Mucosa of descending colon (tissue), 3 donors: ENCODE measurements at regions not wholly inside any gene's neighbourhood (a gene's known extent, or its start where the extent isn't known, plus 50 kb on each side); places are given as distances from the start of the nearest gene placed in this dataset.

Source experiments
- ATAC-seq: fragments of 200-7000 bp; cut with Tn5 transposase; one replicate; pipeline ENCODE4 v1.9.1; 2020; ENCODE audit warnings: mild to moderate bottlenecking, moderate library complexity
- DNase-seq, 3 donors: peaks; one replicate each; pipeline ENCODE4 v3.0.0-alpha.2; 2020
- H3K36me3 ChIP-seq: fragments of 200-600 bp; one replicate; pipeline ENCODE4 v1.8.0; 2021; ENCODE audit warnings: low read depth, mild to moderate bottlenecking
- H3K4me1 ChIP-seq: fragments of 200-600 bp; one replicate; pipeline ENCODE4 v1.8.0; 2021; ENCODE audit warnings: low read depth, mild to moderate bottlenecking
- H3K4me3 ChIP-seq: fragments of 200-600 bp; one replicate; pipeline ENCODE4 v1.8.0; 2021; ENCODE audit warnings: mild to moderate bottlenecking
- H3K9me3 ChIP-seq: fragments of 200-600 bp; one replicate; pipeline ENCODE4 v1.8.0; 2021; ENCODE audit warnings: mild to moderate bottlenecking
- intact Hi-C, 2 donors: fragments of 100-400 bp; cut with DNase I in 1 of 2; cut with micrococcal nuclease in 1 of 2; formaldehyde crosslinking; loops; one replicate each; pipeline versions ENCODE4 v1.11.0 to v1.11.1; 2022; cut with DNase I, micrococcal nuclease
- TF ChIP-seq, protein P1 (sequence below): fragments of 200-600 bp; IDR thresholded peaks from one replicate; pipeline ENCODE4 v1.8.0; 2022; ENCODE audit warnings: antibody characterized with exemption, mild to moderate bottlenecking
- donor health status: DM: no; HTN: no; CAD: no; lungs with moderate emphysema.
- donor health status: DM: no; HTN: no; CAD: no.
- donor health status: DM: no; HTN: yes; CAD: no.

GRCh38 chr3:76643623-76644304 lies 396.1 kb upstream of the ROBO2 start:
- Histone ChIP-seq H3K36me3 (no peaks in the 10 kb centered on the region), H3K4me1 (no peaks in the 10 kb centered on the region), H3K9me3 (no peaks in the 10 kb centered on the region), H3K4me3 (no peak overlapping the region)
- ATAC-seq (no peak), DNase-seq (no peak)
- intact Hi-C loops: no loop called here
- TF ChIP-seq, protein P1, sequence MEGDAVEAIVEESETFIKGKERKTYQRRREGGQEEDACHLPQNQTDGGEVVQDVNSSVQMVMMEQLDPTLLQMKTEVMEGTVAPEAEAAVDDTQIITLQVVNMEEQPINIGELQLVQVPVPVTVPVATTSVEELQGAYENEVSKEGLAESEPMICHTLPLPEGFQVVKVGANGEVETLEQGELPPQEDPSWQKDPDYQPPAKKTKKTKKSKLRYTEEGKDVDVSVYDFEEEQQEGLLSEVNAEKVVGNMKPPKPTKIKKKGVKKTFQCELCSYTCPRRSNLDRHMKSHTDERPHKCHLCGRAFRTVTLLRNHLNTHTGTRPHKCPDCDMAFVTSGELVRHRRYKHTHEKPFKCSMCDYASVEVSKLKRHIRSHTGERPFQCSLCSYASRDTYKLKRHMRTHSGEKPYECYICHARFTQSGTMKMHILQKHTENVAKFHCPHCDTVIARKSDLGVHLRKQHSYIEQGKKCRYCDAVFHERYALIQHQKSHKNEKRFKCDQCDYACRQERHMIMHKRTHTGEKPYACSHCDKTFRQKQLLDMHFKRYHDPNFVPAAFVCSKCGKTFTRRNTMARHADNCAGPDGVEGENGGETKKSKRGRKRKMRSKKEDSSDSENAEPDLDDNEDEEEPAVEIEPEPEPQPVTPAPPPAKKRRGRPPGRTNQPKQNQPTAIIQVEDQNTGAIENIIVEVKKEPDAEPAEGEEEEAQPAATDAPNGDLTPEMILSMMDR: no peak

- intact Hi-C loops: no loop called here
- H3K36me3 ChIP-seq: no peaks in the 10 kb centered on the region
- ATAC-seq: no peak
- TF ChIP-seq, protein P1: no peak
- no peak for DNase-seq
- H3K4me3 ChIP-seq: no peak overlapping the region
- H3K4me1 ChIP-seq: no peaks in the 10 kb centered on the region
- no peaks in the 10 kb centered on the region for H3K9me3 ChIP-seq
These were observed 395.6 kb upstream of the ROBO2 start for GRCh38 chr3:76644305-76644675.

GRCh38 chr3:76645724-76646123 lies 394.2 kb upstream of the ROBO2 start:
- TF ChIP-seq, protein P1: no peak
- Histone ChIP-seq H3K36me3 (no peaks in the 10 kb centered on the region), H3K9me3 (no peaks in the 10 kb centered on the region), H3K4me3 (no peak overlapping the region), H3K4me1 (no peaks in the 10 kb centered on the region)
- no peak for DNase-seq
- intact Hi-C loops: no loop called here
- ATAC-seq: no peak

- H3K4me3 ChIP-seq: no peak overlapping the region
- TF ChIP-seq, protein P1: no peak
- no peak for ATAC-seq
- no peaks in the 10 kb centered on the region for H3K36me3 ChIP-seq
- H3K4me1 ChIP-seq: no peaks in the 10 kb centered on the region
- no peak for DNase-seq
- intact Hi-C loops: no loop called here
- H3K9me3 ChIP-seq: no peaks in the 10 kb centered on the region
These were observed 392.9 kb upstream of the ROBO2 start for GRCh38 chr3:76646921-76647562.

DNA sequence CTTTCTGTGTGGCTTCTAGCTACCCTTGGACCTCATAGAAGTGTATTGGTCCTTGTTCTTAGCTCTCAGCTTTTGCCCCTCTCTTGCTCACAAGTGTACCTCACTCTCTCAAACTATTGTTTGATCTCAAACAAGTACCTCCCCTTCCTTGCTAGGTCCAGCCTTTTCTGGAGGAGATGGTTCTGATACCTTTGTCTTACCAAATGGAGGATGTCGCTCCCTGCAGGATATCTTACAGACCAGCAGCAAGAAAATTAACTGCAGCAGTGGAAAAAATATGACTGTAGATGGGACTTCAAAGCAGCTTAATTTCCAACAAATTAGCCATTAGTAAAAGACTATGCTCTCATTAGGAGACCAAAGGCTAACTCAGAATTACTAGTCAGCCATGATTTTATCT lies 388.1 kb upstream of the ROBO2 start:
- intact Hi-C loops: no loop called here
- ATAC-seq: no peak

More for the DNA sequence above, 388.1 kb upstream of the ROBO2 start:
- TF ChIP-seq, protein P1: no peak
- Histone ChIP-seq H3K36me3 (no peaks in the 10 kb centered on the region), H3K4me1 (no peaks in the 10 kb centered on the region), H3K4me3 (no peak overlapping the region), H3K9me3 (no peaks in the 10 kb centered on the region)
- DNase-seq: no peak
